HepG2 (cell line): ENCODE measurements at regions not wholly inside any gene's neighbourhood (a gene's known extent, or its start where the extent isn't known, plus 50 kb on each side); places are given as distances from the start of the nearest gene placed in this dataset.

Experiments
- BHLHE40 ChIP-seq: IDR thresholded peaks from 2 replicates; pipeline ENCODE4 v1.6.1; 2011; ENCODE audit warnings: low read length, improper control_type of control experiment
- CCDC6 ChIP-seq: sonication (generic); formaldehyde crosslinking; IDR thresholded peaks from 2 replicates; pipeline ENCODE4 v1.8.1; 2022; ENCODE audit warnings: mild to moderate bottlenecking, missing genetic modification reagents, moderate library complexity
- HMG20A ChIP-seq: IDR thresholded peaks from 2 replicates; pipeline ENCODE4 v1.6.1; 2016; ENCODE audit warnings: borderline replicate concordance
- MLXIP ChIP-seq: sonication (generic); formaldehyde crosslinking; IDR thresholded peaks from 2 replicates; pipeline ENCODE4 v1.9.0; 2021; ENCODE audit warnings: missing genetic modification reagents, borderline replicate concordance
- PLSCR1 ChIP-seq: sonication (generic); formaldehyde crosslinking; IDR thresholded peaks from 2 replicates; pipeline ENCODE4 v1.5.0; 2020; ENCODE audit warnings: missing genetic modification reagents, mild to moderate bottlenecking, borderline replicate concordance
- RFX5 ChIP-seq: IDR thresholded peaks from 2 replicates; pipeline ENCODE4 v1.6.1; 2011; ENCODE audit warnings: low read depth, low read length, improper control_type of control experiment
- ZBTB10 ChIP-seq: sonication (generic); formaldehyde crosslinking; IDR thresholded peaks from 2 replicates; pipeline ENCODE4 v1.4.0; 2020; ENCODE audit warnings: missing genetic modification reagents, borderline replicate concordance
- ZNF331 ChIP-seq: sonication (generic); formaldehyde crosslinking; IDR thresholded peaks from 2 replicates; pipeline ENCODE4 v1.4.0; 2020; ENCODE audit warnings: missing genetic modification reagents
- TF ChIP-seq, protein P1 (sequence below): sonication (generic); formaldehyde crosslinking; IDR thresholded peaks from 2 replicates; pipeline ENCODE4 v1.5.0; 2020; ENCODE audit warnings: mild to moderate bottlenecking, missing genetic modification reagents, moderate library complexity

DNA sequence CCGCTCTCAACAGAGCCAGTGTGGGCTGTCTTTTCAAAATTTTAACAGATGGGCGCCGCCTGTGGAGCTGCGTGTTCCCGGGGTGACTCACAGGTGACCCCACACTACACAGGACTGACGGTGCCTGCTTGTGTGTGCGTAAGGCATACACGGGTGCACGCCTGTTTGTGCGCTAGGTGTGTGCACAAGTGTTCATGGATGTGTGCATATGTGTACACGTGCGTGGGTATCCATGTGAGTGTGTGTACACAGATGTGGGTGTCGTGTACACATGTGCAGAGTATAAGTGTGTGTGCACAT is 92.7 kb upstream of the SOX1 start:
- TF ChIP-seq, protein P1, sequence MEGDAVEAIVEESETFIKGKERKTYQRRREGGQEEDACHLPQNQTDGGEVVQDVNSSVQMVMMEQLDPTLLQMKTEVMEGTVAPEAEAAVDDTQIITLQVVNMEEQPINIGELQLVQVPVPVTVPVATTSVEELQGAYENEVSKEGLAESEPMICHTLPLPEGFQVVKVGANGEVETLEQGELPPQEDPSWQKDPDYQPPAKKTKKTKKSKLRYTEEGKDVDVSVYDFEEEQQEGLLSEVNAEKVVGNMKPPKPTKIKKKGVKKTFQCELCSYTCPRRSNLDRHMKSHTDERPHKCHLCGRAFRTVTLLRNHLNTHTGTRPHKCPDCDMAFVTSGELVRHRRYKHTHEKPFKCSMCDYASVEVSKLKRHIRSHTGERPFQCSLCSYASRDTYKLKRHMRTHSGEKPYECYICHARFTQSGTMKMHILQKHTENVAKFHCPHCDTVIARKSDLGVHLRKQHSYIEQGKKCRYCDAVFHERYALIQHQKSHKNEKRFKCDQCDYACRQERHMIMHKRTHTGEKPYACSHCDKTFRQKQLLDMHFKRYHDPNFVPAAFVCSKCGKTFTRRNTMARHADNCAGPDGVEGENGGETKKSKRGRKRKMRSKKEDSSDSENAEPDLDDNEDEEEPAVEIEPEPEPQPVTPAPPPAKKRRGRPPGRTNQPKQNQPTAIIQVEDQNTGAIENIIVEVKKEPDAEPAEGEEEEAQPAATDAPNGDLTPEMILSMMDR (CRISPR knock-in tag) = no peak
- TF ChIP-seq ZNF331 (CRISPR knock-in tag) (no peak), PLSCR1 (CRISPR knock-in tag) (no peak), BHLHE40 (no peak), HMG20A (CRISPR knock-in tag) (no peak), RFX5 (no peak), CCDC6 (CRISPR knock-in tag) (no peak), MLXIP (no peak), ZBTB10 (CRISPR knock-in tag) (no peak)
